GM10266 (cell line): ENCODE measurements at regions not wholly inside any gene's neighbourhood (a gene's known extent, or its start where the extent isn't known, plus 50 kb on each side); places are given as distances from the start of the nearest gene placed in this dataset.

ENCODE experiments used
- DNase-seq: peaks from one replicate; pipeline ENCODE4 v3.0.0; 2012; ENCODE audit errors: extremely low spot score
- TF ChIP-seq, protein P1 (sequence below): IDR thresholded peaks from 2 replicates; pipeline ENCODE4 v1.5.1; 2012; ENCODE audit warnings: mild to moderate bottlenecking, low read depth; ENCODE audit not compliant: control insufficient read depth, insufficient read depth; ENCODE audit errors: missing control alignments

DNA sequence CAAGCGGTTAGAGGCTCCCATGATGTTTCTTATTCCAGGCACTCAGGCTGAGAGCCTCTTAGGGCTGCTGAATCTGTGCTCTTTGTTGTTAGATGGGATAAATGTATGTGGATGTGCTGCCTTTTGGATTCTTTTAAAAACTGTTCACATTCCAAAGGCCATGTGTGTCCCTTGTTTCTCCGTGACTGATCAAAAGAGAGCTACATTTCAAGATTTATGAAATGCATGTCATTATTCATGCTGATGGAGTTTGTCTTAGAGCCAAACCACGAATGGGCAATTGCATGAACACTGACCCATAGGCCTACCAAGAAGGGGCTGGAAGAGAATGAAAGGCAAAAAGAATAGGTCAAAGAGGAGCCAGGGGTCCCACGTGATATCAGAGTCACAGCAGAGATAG lies 104.9 kb upstream of the TSHZ2 start:
- TF ChIP-seq, protein P1, sequence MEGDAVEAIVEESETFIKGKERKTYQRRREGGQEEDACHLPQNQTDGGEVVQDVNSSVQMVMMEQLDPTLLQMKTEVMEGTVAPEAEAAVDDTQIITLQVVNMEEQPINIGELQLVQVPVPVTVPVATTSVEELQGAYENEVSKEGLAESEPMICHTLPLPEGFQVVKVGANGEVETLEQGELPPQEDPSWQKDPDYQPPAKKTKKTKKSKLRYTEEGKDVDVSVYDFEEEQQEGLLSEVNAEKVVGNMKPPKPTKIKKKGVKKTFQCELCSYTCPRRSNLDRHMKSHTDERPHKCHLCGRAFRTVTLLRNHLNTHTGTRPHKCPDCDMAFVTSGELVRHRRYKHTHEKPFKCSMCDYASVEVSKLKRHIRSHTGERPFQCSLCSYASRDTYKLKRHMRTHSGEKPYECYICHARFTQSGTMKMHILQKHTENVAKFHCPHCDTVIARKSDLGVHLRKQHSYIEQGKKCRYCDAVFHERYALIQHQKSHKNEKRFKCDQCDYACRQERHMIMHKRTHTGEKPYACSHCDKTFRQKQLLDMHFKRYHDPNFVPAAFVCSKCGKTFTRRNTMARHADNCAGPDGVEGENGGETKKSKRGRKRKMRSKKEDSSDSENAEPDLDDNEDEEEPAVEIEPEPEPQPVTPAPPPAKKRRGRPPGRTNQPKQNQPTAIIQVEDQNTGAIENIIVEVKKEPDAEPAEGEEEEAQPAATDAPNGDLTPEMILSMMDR: no peak

GRCh38 chr20:52864916-52865605 lies 107.1 kb upstream of the TSHZ2 start:
- no peak for DNase-seq
- TF ChIP-seq, protein P1: no peak

More for the DNA sequence above, 104.9 kb upstream of the TSHZ2 start:
- DNase-seq: no peak

DNA sequence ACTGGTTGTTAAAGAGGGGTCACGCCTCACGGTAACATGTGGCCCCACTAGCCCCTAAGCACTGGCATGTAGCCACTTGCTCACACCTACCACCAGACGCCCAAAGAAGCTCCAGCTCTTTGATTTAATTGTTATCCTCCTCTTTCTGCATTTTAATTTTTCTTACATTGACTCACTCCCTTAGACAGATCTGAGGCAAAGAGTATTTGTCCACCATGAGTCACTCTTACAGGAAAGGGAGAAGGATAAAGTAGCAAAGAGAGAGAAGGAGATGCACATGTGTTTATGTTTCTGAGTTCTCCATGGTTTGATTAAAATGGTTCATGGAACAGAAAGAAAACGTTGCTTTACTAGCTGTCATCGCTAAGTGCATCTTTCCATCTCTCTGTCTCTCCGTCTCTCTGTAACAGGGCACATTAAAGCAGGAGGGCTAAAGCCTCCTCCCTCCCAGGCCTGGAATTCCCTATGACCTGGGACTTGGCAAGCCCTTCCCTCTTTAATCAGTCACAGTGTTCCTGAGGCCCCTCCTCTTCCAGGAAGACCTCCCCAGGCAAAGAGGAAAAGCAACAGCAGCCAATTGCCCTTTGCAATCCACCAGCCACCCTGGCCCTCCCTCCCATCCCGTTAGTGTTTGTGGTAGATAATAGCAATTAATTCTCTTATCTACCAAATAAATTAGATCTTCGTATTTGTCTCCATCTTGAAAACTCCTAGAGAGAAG lies 112.8 kb upstream of the TSHZ2 start:
- no peak for DNase-seq
- TF ChIP-seq, protein P1: no peak

- TF ChIP-seq, protein P1: no peak
- DNase-seq: no peak
These were observed 119.4 kb upstream of the TSHZ2 start for GRCh38 chr20:52852714-52853113.

DNA sequence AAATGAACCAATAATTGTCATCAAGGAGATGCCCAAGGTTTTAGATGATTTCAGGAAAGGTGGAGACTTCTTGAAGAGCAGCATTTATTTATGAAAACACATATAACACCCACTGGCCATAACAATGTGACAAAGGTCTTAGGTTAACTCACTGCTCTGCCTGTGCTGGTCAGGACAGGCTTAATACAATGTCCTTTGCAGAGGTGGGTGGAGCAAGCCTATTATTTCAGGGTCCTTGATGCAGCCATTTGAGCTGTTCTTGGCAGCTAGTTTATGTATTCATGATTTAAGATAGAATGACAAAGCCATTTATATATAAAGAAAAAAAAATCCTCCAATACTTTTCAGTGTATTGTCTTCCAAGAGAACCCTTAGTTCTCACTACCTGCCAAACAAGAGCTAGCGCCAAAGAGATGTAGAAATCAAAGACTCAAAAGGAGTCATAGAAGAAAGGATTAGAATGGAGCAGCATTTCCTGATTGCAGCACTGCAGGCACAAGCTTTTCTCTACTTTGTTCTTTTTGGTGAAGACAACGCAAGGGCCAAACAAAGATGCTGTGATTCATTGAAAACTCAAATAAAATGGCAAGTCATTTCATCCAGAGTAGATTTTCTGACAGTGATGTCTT lies 124.3 kb upstream of the TSHZ2 start:
- TF ChIP-seq, protein P1: no peak
- DNase-seq: no peak

DNA sequence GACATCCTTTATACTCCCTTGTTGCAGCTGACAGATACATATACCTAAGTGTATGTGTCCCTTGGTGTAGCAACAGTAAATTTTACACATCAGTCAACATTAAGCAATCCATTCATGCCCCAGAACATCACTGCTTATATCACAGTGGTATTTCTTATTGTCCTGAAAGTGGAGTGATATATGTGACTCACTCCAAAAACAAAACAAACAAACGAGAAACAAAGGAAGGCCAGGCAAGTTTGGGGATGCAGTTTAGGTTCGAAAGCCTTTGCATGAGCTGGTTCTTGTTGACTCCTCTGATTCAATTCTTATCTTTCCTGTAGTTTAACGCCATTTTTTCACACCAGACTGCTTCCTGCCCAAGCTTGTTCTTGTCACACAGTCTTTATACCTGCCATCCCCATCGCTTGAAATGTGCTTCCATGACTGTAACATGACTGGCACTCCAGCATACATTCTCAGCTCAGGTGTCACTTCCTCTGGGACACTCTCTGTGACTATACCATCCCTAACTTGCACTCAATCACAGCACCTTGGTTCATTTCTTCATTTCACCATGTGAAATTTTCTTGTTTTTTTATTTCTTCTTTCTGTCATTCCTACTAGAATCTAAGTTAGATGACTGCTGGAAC lies 125.0 kb upstream of the TSHZ2 start:
- DNase-seq: no peak
- TF ChIP-seq, protein P1: no peak

DNA sequence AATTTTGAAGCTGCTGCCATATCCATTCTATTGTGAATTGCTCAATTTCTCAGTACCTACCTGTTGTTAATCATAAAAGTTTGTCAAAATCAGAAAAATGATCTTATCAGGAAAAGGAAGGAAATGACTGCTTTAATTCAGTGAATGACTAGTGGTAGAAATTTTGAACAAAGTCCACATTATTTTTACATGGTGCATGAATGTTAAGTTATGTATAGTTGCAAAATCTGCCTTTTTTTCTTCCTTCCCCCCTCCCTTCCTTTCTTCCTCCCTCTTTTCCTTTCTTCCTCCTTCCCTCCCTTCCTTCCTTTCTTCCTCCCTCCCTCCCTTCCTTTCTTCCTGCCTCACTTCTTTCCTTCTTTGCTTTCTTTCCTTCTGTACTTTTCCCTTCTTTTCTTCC lies 127.1 kb upstream of the TSHZ2 start:
- TF ChIP-seq, protein P1: no peak
- DNase-seq: no peak
